Liver (tissue), 8 donors: ENCODE measurements at regions not wholly inside any gene's neighbourhood (a gene's known extent, or its start where the extent isn't known, plus 50 kb on each side); places are given as distances from the start of the nearest gene placed in this dataset.

Experiments used
- DNase-seq: peaks from one replicate; pipeline ENCODE4 v3.0.0-alpha.2; 2017; ENCODE audit warnings: low spot score
- H3K27ac ChIP-seq, 2 donors: one replicate each; pipeline ENCODE4 v1.7.0; 2013; ENCODE audit warnings: inconsistent platforms in 2 of 2, low read length in 2 of 2, control low read depth in 1 of 2, low read depth in 1 of 2, mild to moderate bottlenecking in 1 of 2
- H3K27me3 ChIP-seq, 4 donors: one replicate each; pipeline versions ENCODE4 v1.6.1 to v1.7.0; 2013; ENCODE audit warnings: low read length in 3 of 4, inconsistent platforms in 1 of 4, mild to moderate bottlenecking in 1 of 4, moderate library complexity in 1 of 4; ENCODE audit not compliant: control insufficient read depth in 4 of 4, insufficient read depth in 4 of 4
- H3K36me3 ChIP-seq, 4 donors: one replicate each; pipeline versions ENCODE4 v1.6.1 to v1.7.0; 2013; ENCODE audit warnings: low read length in 3 of 4, mild to moderate bottlenecking in 3 of 4, low read depth in 1 of 4, moderate library complexity in 1 of 4; ENCODE audit not compliant: control insufficient read depth in 4 of 4, insufficient read depth in 3 of 4
- H3K4me1 ChIP-seq, 4 donors: one replicate each; pipeline versions ENCODE4 v1.6.1 to v1.7.0; 2013; ENCODE audit warnings: low read length in 3 of 4, mild to moderate bottlenecking in 3 of 4, moderate library complexity in 1 of 4; ENCODE audit not compliant: control insufficient read depth in 4 of 4, insufficient read depth in 4 of 4
- H3K4me3 ChIP-seq, 3 donors: one replicate each; pipeline versions ENCODE4 v1.6.1 to v1.7.0; 2013; ENCODE audit warnings: low read length in 3 of 3, control low read depth in 1 of 3, low read depth in 1 of 3, mild to moderate bottlenecking in 1 of 3
- H3K9ac ChIP-seq, 2 donors: one replicate each; pipeline ENCODE4 v1.7.0; 2013; ENCODE audit warnings: low read length in 2 of 2, mild to moderate bottlenecking in 2 of 2, moderate library complexity in 2 of 2, control low read depth in 1 of 2, low read depth in 1 of 2
- H3K9me3 ChIP-seq, 4 donors: one replicate each; pipeline versions ENCODE4 v1.6.1 to v1.7.0; 2013; ENCODE audit warnings: low read length in 3 of 4; ENCODE audit not compliant: control insufficient read depth in 4 of 4
- EGR1 ChIP-seq, 2 donors: IDR thresholded peaks; 2 replicates each; pipeline ENCODE4 v1.6.1; 2016 to 2018; ENCODE audit warnings: antibody characterized with exemption in 2 of 2, low read depth in 2 of 2
- FOXA1 ChIP-seq: IDR thresholded peaks from 2 replicates; pipeline ENCODE4 v1.6.1; 2016; ENCODE audit warnings: antibody characterized with exemption
- FOXA2 ChIP-seq: IDR thresholded peaks from 2 replicates; pipeline ENCODE4 v1.6.1; 2016; ENCODE audit warnings: antibody characterized with exemption
- GABPA ChIP-seq, 2 donors: IDR thresholded peaks in 1 of 2; conservative IDR thresholded peaks in 1 of 2; 2 replicates each; pipeline ENCODE4 v1.6.1; 2016; ENCODE audit warnings: antibody characterized with exemption in 2 of 2, mild to moderate bottlenecking in 1 of 2, moderate library complexity in 1 of 2
- HNF4A ChIP-seq, 2 donors: conservative IDR thresholded peaks; 2 replicates each; pipeline ENCODE4 v1.6.1; 2016; ENCODE audit warnings: antibody characterized with exemption in 2 of 2, mild to moderate bottlenecking in 2 of 2
- HNF4G ChIP-seq: IDR thresholded peaks from 2 replicates; pipeline ENCODE4 v1.6.1; 2016; ENCODE audit warnings: antibody characterized with exemption
- JUND ChIP-seq, 2 donors: IDR thresholded peaks; 2 replicates each; pipeline ENCODE4 v1.6.1; 2016; ENCODE audit warnings: antibody characterized with exemption in 2 of 2
- NR2F2 ChIP-seq: IDR thresholded peaks from 2 replicates; pipeline ENCODE4 v1.6.1; 2016; ENCODE audit warnings: antibody characterized with exemption
- RAD21 ChIP-seq, 2 donors: IDR thresholded peaks; 2 replicates each; pipeline ENCODE4 v1.6.1; 2016; ENCODE audit warnings: antibody characterized with exemption in 2 of 2, mild to moderate bottlenecking in 2 of 2
- RXRA ChIP-seq, 2 donors: IDR thresholded peaks; 2 replicates each; pipeline ENCODE4 v1.6.1; 2017 to 2018; ENCODE audit warnings: antibody characterized with exemption in 2 of 2, mild to moderate bottlenecking in 1 of 2
- SP1 ChIP-seq: IDR thresholded peaks from 2 replicates; pipeline ENCODE4 v1.6.1; 2018; ENCODE audit warnings: antibody characterized with exemption, mild to moderate bottlenecking
- TAF1 ChIP-seq: conservative IDR thresholded peaks from 2 replicates; pipeline ENCODE4 v1.6.1; 2016; ENCODE audit warnings: antibody characterized with exemption, mild to moderate bottlenecking
- YY1 ChIP-seq: IDR thresholded peaks from 2 replicates; pipeline ENCODE4 v1.6.1; 2016; ENCODE audit warnings: antibody characterized with exemption, mild to moderate bottlenecking
- WGBS: extraction: QIAGEN DNeasy Blood & Tissue Kit; methylation state at CpG from one replicate; pipeline ENCODE4 v1.1.7; 2013; 5-methylcytosine and 5-hydroxymethylcytosine counted together
- TF ChIP-seq, protein P1 (sequence below): fragments of 150-350 bp; IDR thresholded peaks from 2 replicates; pipeline ENCODE4 v1.5.1; 2017; ENCODE audit warnings: improper control_type of control experiment, low read depth, low read length; ENCODE audit not compliant: missing input control
- TF ChIP-seq, protein P2 (sequence below): IDR thresholded peaks from 2 replicates; pipeline ENCODE4 v1.6.1; 2016; ENCODE audit warnings: antibody characterized with exemption
- TF ChIP-seq, protein P3 (sequence below): IDR thresholded peaks from 2 replicates; pipeline ENCODE4 v1.6.1; 2016; ENCODE audit warnings: antibody characterized with exemption, mild to moderate bottlenecking
- TF ChIP-seq, protein P4 (sequence below): IDR thresholded peaks from 2 replicates; pipeline ENCODE4 v1.6.1; 2016; ENCODE audit warnings: antibody characterized with exemption
- TF ChIP-seq, protein P5 (sequence below): IDR thresholded peaks from 2 replicates; pipeline ENCODE4 v1.6.1; 2016; ENCODE audit warnings: antibody characterized with exemption
- donor health status: healthy.
- donor health status: healthy.
- donor health status: healthy.
- donor health status: healthy.
- donor health status: healthy.

DNA sequence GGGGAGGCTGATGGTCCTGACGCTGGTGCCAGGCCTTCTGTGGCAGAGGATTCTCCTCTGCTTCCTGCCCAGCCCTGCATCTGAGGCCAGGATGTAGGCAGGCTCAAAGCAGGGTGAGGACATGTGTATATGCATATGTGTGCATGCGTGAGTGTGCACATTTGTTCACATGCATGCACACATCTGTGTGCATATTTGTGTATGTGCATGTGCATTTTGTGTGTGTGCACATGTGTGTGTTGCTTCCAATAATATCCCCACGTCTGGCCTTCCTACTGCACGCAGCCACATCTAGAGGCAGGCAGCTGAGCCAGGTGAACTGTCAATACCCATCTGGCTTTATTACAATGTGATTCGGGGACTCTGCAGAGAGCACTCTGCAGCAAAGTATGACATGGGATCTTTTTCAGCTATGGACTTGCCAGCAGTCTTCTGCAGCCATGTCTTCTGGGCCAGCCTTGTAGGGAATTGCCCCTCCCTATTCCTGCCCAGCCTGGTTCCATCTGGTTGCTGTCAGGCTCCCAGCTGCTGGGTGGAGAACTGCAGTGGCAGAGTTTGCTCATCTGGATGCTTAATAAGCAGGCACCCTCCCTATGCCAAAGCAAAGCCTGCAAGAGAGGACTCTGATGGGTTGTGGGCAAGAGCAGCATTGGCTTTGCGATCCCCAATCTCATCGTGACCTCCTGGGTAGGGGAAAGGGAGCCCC is 140.7 kb downstream of the PFKFB3 start:
- Histone ChIP-seq H3K9me3 (no peaks in the 10 kb centered on the region), H3K27ac (no peak overlapping the region), H3K9ac (no peak overlapping the region), H3K4me3 (no peak overlapping the region), H3K36me3 (no peaks in the 10 kb centered on the region), H3K27me3 (no peaks in the 10 kb centered on the region), H3K4me1 (no peaks in the 10 kb centered on the region)
- TF ChIP-seq RAD21 (IDR thresholded peaks at IDR 0.05) (no peak), RXRA (IDR thresholded peaks at IDR 0.05) (no peak), FOXA2 (no peak), SP1 (no peak), HNF4A (conservative IDR thresholded peaks at IDR 0.05) (no peak), TAF1 (no peak), GABPA (IDR thresholded peaks at IDR 0.05 in 1 of 2, conservative IDR thresholded peaks at IDR 0.05 in 1 of 2) (no peak), FOXA1 (no peak), NR2F2 (no peak), EGR1 (IDR thresholded peaks at IDR 0.05; ENCODE audit: low read depth in 2 of 2) (no peak), YY1 (no peak), JUND (IDR thresholded peaks at IDR 0.05) (no peak), HNF4G (no peak)
- TF ChIP-seq, protein P1, sequence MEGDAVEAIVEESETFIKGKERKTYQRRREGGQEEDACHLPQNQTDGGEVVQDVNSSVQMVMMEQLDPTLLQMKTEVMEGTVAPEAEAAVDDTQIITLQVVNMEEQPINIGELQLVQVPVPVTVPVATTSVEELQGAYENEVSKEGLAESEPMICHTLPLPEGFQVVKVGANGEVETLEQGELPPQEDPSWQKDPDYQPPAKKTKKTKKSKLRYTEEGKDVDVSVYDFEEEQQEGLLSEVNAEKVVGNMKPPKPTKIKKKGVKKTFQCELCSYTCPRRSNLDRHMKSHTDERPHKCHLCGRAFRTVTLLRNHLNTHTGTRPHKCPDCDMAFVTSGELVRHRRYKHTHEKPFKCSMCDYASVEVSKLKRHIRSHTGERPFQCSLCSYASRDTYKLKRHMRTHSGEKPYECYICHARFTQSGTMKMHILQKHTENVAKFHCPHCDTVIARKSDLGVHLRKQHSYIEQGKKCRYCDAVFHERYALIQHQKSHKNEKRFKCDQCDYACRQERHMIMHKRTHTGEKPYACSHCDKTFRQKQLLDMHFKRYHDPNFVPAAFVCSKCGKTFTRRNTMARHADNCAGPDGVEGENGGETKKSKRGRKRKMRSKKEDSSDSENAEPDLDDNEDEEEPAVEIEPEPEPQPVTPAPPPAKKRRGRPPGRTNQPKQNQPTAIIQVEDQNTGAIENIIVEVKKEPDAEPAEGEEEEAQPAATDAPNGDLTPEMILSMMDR = no peak
- TF ChIP-seq, protein P2, sequence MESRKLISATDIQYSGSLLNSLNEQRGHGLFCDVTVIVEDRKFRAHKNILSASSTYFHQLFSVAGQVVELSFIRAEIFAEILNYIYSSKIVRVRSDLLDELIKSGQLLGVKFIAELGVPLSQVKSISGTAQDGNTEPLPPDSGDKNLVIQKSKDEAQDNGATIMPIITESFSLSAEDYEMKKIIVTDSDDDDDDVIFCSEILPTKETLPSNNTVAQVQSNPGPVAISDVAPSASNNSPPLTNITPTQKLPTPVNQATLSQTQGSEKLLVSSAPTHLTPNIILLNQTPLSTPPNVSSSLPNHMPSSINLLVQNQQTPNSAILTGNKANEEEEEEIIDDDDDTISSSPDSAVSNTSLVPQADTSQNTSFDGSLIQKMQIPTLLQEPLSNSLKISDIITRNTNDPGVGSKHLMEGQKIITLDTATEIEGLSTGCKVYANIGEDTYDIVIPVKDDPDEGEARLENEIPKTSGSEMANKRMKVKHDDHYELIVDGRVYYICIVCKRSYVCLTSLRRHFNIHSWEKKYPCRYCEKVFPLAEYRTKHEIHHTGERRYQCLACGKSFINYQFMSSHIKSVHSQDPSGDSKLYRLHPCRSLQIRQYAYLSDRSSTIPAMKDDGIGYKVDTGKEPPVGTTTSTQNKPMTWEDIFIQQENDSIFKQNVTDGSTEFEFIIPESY = no peak
- TF ChIP-seq, protein P3, sequence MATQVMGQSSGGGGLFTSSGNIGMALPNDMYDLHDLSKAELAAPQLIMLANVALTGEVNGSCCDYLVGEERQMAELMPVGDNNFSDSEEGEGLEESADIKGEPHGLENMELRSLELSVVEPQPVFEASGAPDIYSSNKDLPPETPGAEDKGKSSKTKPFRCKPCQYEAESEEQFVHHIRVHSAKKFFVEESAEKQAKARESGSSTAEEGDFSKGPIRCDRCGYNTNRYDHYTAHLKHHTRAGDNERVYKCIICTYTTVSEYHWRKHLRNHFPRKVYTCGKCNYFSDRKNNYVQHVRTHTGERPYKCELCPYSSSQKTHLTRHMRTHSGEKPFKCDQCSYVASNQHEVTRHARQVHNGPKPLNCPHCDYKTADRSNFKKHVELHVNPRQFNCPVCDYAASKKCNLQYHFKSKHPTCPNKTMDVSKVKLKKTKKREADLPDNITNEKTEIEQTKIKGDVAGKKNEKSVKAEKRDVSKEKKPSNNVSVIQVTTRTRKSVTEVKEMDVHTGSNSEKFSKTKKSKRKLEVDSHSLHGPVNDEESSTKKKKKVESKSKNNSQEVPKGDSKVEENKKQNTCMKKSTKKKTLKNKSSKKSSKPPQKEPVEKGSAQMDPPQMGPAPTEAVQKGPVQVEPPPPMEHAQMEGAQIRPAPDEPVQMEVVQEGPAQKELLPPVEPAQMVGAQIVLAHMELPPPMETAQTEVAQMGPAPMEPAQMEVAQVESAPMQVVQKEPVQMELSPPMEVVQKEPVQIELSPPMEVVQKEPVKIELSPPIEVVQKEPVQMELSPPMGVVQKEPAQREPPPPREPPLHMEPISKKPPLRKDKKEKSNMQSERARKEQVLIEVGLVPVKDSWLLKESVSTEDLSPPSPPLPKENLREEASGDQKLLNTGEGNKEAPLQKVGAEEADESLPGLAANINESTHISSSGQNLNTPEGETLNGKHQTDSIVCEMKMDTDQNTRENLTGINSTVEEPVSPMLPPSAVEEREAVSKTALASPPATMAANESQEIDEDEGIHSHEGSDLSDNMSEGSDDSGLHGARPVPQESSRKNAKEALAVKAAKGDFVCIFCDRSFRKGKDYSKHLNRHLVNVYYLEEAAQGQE = no peak
- TF ChIP-seq, protein P4, sequence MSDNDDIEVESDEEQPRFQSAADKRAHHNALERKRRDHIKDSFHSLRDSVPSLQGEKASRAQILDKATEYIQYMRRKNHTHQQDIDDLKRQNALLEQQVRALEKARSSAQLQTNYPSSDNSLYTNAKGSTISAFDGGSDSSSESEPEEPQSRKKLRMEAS = no peak
- TF ChIP-seq, protein P5, sequence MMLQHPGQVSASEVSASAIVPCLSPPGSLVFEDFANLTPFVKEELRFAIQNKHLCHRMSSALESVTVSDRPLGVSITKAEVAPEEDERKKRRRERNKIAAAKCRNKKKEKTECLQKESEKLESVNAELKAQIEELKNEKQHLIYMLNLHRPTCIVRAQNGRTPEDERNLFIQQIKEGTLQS = no peak
- 84% methylated on average over 7 of the region's 7 CpGs for WGBS
- no peak for DNase-seq
